NCI-H510A (cell line): ENCODE measurements at regions not wholly inside any gene's neighbourhood (a gene's known extent, or its start where the extent isn't known, plus 50 kb on each side); places are given as distances from the start of the nearest gene placed in this dataset.
"Not testable (repeated sequence)": the region's sequence is repeated elsewhere in the genome, so short reads cannot be mapped to it uniquely, and the experiment has no call there.

Experiments used
- DNase-seq: peaks from one replicate; lab custom pipeline; 2025; lab: John Stamatoyannopoulos, UW

DNA sequence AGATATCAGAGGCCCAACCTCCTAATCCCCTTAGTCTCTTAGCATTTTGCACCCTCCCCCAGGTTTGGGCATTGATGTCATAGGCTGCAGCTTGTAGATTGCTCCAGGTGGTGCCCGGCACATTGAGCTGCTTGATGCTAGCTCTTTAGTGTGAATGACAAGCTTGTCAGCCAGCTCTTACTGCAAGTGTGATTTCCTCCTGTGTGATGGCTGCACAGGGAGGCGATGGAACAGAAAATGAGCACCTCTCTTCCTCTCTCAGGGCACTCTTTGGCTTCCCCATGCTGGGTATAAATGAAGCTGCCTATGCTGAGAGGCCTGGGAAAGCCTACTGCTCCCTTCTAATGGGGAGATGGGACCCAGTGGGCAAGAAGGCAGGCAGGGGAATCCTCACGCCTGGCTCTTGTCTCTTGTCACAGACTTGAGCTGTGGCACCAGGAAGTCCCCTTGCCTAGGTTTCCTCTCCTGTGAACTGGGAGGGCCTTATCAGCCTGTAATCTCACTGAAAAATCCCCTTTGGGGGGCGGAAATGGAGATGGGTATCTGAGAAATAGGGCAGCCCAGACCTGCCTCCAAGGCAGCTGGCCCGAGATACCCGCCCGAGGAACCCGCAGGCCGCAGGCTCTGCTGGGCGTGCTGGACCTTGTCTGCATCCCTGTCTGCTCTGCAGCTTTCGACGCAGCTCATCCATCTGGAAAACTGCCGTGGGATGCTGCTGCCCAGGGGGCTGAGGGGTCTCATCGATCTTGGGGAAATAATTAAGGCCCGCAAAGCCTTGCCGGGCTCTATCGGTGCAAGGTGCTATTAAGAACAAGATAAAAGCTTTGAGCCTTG lies 163.5 kb upstream of the CXCR4 start:
- no peak for DNase-seq

DNA sequence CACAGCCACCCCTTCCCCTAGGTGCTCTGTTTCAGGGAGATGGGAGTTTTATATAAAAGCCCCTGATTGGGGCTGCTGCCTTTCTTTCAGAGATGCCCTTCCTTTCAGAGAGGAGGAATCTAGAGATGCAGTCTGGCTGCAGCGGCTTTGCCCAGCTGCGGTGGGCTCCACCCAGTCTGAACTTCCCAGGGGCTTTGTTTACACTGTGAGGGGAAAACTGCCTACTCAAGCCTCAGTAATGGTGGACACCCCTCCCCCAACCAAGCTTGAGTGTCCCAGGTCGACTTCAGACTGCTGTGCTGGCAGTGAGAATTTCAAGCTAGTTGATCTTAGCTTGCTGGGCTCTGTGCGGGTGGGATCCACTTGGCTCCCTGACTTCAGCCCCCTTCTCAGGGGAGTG lies 148.4 kb upstream of the CXCR4 start:
- not testable (repeated sequence) for DNase-seq

- DNase-seq, result no peak
Measured at GRCh38 chr2:136259551-136259950, 141.6 kb upstream of the CXCR4 start.

GRCh38 chr2:136257893-136258292 lies 139.9 kb upstream of the CXCR4 start:
- DNase-seq, result no peak

DNA sequence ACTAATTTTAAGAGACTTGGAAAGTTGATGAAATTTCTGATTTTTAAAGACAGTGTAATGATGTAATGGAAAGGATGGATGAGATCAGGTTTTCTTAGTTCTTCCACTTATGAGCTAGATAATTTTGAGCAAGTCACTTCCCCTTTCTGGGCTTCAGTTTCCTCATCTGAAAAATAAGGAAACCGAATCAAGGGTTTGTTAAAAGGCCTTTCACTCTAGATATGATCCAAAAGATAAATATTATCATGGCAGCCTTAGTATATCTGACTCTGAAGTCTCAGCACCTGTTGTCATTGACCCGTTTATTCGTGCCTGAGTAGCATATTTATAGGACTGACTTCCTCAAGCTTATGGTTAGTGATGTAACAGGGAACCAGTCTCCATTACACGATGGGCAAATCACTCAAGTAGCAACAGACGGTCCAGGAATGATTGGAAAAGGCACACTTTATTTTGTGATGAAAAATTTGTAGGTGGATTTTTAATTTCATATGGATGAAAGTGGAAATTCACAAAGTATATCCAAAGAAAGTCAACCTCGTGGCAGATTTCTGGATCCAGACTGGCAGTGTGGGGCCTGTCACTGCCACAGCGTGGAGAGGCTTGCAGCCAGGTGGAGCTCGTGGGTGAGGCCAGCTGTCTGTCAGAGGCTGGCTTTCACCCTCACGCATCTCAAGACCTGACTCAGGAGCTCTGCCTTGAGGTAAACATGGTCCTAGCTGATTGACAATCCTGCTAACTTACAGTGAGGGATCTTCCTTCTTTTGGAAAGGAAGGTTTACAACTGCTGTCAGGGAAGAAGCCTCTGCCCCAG lies 137.9 kb upstream of the CXCR4 start:
- DNase-seq, result no peak

GRCh38 chr2:136255127-136255526 lies 137.2 kb upstream of the CXCR4 start:
- DNase-seq, result no peak

GRCh38 chr2:136254681-136255080 lies 136.7 kb upstream of the CXCR4 start:
- DNase-seq, result no peak

GRCh38 chr2:136253288-136254004 lies 135.5 kb upstream of the CXCR4 start:
- DNase-seq, result no peak

DNA sequence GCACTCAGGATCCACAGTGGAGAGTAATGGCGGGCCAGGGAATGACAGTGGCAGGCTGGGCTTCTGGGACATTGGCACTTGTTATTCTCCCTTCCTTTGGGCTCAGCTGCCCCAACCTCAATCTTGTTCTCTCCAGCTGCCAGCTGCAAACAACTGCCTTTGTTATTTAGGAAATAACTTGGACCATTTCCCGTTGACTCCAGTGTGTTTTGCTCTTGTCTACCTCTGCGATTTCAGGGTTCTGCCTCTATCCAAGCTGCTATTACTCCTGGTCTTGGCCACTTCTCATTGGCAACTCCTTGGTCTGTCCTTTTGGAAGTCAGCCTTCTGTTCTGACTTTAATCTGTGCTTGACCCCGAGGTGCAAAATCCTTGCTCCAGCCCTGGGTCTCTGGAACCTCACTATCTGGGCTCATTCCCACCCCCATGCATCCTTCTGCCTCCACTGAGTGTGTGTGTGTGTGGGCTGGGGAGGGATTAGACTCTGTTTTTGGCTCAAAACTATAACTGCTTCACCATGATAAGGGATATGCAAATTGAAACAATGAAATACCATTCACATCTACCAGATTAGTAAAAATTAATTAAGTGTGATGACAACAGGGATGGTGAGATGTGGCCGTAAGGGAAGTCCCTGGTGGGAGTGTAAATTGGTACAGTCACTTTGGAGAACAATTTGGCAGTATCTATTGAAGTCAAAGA lies 134.1 kb upstream of the CXCR4 start:
- no peak for DNase-seq

GRCh38 chr2:136251197-136251884 lies 133.4 kb upstream of the CXCR4 start:
- no peak for DNase-seq

GRCh38 chr2:136250131-136250530 lies 132.2 kb upstream of the CXCR4 start:
- DNase-seq, result no peak

DNA sequence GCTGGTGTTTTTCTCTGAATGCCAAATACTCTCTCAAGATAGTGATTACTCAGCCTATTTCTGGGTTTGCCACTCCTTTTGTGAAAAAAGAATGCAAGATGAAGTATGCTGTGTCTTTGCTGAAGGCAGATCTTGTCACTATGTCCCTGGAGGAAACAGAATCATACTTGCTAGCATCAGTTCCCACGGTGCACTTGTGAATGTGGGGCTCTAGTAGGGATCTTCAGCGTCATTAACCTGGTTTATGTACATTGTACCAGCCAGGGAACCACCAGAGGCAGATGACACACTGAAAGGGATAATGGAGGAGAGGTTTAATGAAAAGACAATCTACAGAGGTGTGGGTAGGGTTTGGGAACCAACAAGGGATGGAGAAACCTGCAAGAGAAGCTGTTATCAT lies 131.0 kb upstream of the CXCR4 start:
- no peak for DNase-seq

GRCh38 chr2:136248242-136248641 lies 130.3 kb upstream of the CXCR4 start:
- peak; percentile 42 for DNase-seq

- no peak for DNase-seq
Measured at GRCh38 chr2:136247204-136247950, 129.4 kb upstream of the CXCR4 start.

- DNase-seq, result no peak
Measured at GRCh38 chr2:136246086-136246669, 128.2 kb upstream of the CXCR4 start.

DNA sequence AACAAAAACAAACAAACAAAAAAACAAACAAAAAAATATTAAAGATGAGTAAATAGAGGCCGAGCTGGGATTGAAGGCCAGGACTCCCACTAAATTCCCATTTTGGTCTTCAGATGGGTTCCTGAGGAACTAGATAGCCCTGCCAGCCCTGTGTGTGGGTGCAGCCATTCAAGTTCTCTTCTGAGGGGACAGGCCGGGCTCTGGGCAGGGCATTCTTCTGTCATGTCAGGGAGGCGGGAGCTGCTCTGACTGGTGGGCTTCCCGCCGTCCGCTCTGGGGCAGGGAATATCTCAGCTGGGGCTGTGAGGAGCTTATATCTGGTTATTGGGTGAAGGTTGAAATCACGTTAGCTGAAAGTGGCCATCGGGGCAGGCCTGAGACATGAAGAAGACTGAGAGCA lies 127.3 kb upstream of the CXCR4 start:
- no peak for DNase-seq

DNA sequence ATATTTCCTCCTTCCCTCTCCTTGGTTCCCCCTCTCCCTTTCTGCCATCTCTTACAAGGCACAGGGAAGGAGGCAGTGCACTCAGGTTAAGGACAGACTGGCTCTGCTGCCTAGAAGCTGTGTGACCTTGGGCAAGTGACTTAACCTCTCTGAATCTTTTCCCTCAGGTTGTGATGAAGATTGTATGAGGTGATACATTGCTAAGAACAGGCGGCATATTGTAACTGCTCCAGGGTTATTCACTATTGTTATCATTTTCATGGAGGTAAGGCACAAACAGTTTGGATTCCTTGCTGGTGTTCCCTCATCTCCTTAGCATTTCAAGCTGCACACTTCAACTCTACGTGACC lies 126.6 kb upstream of the CXCR4 start:
- DNase-seq, result no peak

DNA sequence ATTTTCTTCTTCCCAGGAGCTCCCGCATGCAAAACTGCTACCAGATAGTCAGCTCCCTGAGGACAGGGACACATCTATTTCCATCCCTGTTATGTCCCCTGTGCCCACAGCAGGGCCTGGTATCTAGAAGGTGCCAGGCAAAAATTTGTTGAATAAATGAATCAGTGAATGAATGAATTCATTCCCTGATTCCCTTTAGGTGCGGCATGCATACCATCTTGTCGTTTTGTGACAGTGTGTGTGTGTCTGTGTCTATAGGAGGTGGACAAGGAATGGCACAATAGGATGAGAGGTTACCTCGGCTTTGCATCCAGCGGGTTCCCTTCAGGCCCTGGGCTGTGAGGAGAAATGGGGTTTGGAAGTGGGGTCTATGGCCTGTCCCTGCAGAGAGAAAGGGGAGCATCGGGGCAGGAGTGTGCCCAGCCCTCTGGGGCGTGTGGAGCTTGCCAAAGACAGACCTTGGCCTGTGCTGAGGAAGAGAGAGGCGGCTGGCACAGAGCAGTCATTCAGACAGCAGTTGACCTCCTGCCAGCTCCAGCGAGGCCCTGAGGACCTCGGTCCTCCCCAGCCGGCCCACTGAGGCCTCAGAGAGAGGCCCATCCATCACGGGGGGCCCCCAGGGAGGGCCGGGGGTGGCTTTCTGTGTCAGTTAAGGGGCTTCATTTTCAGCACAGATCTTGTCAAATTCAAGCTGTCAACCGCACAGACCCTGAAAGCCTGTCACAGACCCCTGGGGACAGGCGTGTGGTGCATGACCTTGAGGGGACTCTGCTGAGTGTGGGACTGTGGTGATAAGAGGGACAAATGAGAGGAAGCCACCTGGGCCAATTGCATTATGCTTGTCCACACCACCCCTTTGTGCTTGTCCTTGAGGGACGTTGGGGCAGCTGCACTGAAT lies 125.9 kb upstream of the CXCR4 start:
- DNase-seq, result no peak

DNA sequence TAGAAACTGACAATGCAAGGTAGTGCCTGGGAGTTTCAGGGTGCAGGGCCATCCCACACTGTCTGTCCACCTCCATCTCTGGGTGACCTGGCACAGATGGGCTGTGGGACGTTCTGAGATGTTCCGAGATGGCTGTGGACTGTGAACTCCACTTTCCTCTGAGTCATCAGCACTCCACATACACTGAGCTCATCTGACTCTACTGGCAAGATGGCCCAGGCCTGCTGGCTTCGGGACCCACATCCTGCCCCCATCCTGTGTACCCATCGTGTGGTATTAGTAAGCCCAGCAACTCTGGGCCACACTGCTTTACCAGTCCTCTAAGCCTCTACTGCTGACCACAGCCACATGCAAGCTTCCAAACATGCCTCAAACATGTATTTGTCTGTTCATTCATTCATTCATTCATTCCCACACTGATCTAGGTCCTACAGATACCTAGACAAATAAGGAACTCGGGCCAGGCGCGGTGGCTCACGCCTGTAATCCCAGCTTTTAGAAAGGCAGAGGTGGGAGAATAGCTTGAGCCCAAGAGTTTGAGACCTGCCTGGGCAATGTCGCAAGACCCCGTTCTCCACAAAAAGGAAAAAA lies 124.8 kb upstream of the CXCR4 start:
- DNase-seq, result no peak
